Epithelial cell of proximal tubule (primary cell): ENCODE measurements at regions not wholly inside any gene's neighbourhood (a gene's known extent, or its start where the extent isn't known, plus 50 kb on each side); places are given as distances from the start of the nearest gene placed in this dataset.

Experiments
- DNase-seq: peaks from one replicate; pipeline ENCODE4 v3.0.0-alpha.2; 2011; ENCODE audit warnings: low read depth
- H3K4me3 ChIP-seq: 2 replicates; pipeline ENCODE4 v1.5.1; 2011; ENCODE audit warnings: low read depth, mild to moderate bottlenecking, low read length
- TF ChIP-seq, protein P1 (sequence below): conservative IDR thresholded peaks from 2 replicates; pipeline ENCODE4 v1.5.1; 2012; ENCODE audit warnings: low read depth, mild to moderate bottlenecking, low read length

DNA sequence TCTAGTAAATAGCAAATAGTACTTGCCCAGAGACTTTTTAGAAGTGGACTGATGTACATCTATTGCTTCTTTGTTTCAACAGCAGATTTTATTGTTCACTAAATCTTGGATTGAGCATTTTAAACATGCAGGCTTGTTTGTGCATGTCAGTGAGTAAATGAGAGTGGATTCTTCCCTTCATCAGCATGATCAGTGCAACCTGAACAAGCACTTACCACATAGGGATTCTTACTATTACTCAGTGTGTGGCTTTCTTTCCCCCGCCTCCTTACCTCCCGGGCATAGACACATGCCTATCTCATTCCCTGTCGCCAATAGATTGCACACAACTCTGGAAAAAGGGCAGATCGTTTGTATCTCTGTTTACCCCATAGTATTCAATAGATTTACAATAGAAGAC, 197.5 kb downstream of the C11orf87 start:
- H3K4me3 ChIP-seq = no peak overlapping the region
- DNase-seq = no peak
- TF ChIP-seq, protein P1, sequence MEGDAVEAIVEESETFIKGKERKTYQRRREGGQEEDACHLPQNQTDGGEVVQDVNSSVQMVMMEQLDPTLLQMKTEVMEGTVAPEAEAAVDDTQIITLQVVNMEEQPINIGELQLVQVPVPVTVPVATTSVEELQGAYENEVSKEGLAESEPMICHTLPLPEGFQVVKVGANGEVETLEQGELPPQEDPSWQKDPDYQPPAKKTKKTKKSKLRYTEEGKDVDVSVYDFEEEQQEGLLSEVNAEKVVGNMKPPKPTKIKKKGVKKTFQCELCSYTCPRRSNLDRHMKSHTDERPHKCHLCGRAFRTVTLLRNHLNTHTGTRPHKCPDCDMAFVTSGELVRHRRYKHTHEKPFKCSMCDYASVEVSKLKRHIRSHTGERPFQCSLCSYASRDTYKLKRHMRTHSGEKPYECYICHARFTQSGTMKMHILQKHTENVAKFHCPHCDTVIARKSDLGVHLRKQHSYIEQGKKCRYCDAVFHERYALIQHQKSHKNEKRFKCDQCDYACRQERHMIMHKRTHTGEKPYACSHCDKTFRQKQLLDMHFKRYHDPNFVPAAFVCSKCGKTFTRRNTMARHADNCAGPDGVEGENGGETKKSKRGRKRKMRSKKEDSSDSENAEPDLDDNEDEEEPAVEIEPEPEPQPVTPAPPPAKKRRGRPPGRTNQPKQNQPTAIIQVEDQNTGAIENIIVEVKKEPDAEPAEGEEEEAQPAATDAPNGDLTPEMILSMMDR = no peak

DNA sequence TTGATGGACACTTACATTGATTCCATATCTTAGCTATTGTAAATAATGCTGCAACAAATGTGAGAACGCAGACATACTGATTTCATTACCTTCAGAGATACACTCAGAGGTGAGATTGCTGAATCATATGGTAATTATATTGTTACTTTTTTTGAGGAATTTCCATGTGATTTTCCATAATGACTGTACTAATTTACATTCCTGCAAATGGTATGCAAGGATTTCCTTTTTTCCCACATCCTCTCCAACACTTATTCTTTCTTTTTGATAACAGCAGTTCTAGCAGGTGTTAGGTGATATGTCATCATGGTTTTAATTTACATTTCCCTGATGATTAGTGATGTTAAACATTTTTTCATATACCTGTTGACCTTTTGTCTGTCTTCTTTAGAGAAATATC, 207.7 kb downstream of the C11orf87 start:
- no peak overlapping the region for H3K4me3 ChIP-seq
- DNase-seq = no peak
- TF ChIP-seq, protein P1 = no peak

DNA sequence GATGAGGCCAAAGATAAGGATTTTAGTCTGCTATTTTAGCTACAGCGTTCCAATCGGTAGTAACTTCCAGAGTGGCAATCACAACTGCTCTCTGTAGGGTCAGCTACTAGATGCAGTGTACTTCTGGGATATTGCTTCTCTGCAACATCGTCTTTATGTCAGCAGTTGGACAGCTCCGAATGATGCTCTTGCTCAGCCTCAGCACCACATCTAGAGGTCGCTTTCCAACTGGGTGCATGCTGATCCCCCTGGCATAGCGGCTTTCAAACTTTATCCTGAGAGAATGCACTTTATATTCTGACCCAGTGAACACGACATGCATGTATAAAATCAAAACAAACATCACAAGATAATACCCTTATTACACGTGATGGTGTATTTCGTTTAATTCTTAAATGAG, 219.6 kb downstream of the C11orf87 start:
- no peak overlapping the region for H3K4me3 ChIP-seq
- DNase-seq = no peak
- TF ChIP-seq, protein P1 = no peak

DNA sequence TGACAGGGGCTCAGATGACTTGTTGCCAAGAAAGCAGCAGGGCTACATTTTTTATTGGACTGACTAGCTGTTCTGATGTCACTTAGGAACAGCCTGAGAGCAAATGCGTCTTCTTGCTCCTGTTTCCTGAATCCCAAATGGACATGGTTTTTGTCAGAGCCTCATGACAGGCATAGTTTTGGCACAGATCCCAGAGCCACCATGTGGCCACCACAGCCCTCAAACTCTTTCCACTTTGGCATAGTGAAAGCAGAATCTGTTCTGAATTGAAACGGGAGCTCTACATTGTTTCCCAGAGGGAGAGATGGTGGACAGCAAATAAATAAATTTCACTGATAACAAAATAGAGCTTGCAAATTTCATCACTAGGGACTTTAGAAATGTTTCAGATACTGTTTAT, 222.2 kb downstream of the C11orf87 start:
- H3K4me3 ChIP-seq = no peak overlapping the region
- DNase-seq = no peak
- TF ChIP-seq, protein P1 = no peak

DNA sequence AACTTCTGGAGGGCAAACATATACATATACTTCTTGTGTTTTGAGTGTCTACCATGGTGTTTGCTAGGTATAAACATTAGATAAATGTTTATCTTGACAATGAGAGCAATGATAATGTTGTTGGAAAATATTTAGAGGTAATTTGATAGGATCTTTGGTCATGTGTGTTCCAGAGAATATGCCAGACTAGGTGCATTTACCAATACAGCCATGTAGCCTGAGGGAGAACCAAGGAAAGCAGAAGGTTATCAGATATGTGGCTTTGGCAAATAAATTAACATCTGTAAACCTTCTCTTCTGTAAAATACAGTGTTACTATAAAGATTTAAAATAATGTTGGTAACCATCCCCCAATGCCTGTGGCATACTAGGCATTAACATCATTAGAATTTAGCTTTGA, 226.8 kb downstream of the C11orf87 start:
- no peak overlapping the region for H3K4me3 ChIP-seq
- no peak for DNase-seq
- TF ChIP-seq, protein P1 = no peak

DNA sequence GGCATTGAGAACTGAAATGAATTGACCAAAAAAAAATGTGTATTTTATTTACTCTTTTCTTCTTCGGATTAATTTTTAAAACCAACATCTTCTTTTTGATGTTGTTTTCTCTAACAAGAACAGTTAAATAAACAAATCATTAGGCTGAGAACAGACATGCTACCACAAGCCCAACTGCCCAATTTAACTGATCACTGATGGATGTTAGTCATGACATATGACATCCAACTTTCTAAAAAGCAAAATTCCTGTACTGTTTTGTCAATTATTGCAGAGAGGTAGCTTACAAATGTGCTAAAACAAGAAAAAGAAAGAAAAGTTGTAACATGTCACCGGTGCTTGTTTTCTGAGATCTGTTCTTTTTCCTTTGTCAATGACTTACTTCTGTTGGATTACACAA, 232.1 kb downstream of the C11orf87 start:
- TF ChIP-seq, protein P1 = no peak
- no peak for DNase-seq
- no peak overlapping the region for H3K4me3 ChIP-seq

DNA sequence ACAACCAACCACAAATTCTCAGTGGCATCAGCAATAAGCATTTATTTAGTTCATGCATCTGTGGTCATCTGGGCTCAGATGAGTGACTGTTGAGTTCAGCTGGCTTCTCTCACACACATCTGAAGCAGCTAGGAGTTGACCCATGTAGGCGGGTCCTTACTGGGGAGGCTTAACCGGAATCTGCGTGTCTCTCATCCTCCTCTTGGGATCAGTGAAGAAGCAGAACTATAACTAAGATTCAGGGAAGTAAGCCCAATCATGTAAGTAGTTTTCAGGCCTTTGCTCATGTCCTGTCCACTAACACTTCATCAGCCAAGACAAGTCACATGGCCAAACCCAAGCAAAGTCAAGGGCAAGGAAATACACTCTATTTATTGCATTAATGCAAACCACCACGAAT, 236.2 kb downstream of the C11orf87 start:
- DNase-seq = no peak
- H3K4me3 ChIP-seq = no peak overlapping the region
- TF ChIP-seq, protein P1 = no peak
